ENCODE measurements at regions not wholly inside any gene's neighbourhood (a gene's known extent, or its start where the extent isn't known, plus 50 kb on each side); places are given as distances from the start of the nearest gene placed in this dataset.

- 93 to 96% methylated on average over 7 of the region's 7 CpGs for WGBS, 2 experiments (ENCODE audit: insufficient coverage in 2 of 2)
- Histone ChIP-seq H3K36me3 (ENCODE audit: control insufficient read depth, insufficient read depth, low read length) (no peaks in the 10 kb centered on the region), H3K4me1 (ENCODE audit: control insufficient read depth, insufficient read depth, low read length, poor library complexity, severe bottlenecking) (peaks cover 9% of the 10 kb centered on the region), H3K27ac (ENCODE audit: low read depth, low read length, severe bottlenecking) (no peak overlapping the region), H3K4me3 (ENCODE audit: extremely low read depth, insufficient read depth, low read length, poor library complexity, severe bottlenecking) (no peak overlapping the region), H3K9me3 (ENCODE audit: control insufficient read depth, low read length) (peaks cover 4% of the 10 kb centered on the region)
Observed at GRCh38 chr17:65431116-65431515, 130.3 kb downstream of the AXIN2 start.

GRCh38 chr17:65430209-65430833 lies 131.1 kb downstream of the AXIN2 start:
- H3K27ac ChIP-seq (ENCODE audit: low read depth, low read length, severe bottlenecking), result no peak overlapping the region
- peaks cover 6% of the 10 kb centered on the region for H3K4me1 ChIP-seq (ENCODE audit: control insufficient read depth, insufficient read depth, low read length, poor library complexity, severe bottlenecking)
- WGBS, 2 experiments (ENCODE audit: insufficient coverage in 2 of 2), result 87 to 96% methylated on average over 7 to 8 of the region's 9 CpGs
- no peak overlapping the region for H3K4me3 ChIP-seq (ENCODE audit: extremely low read depth, insufficient read depth, low read length, poor library complexity, severe bottlenecking)
- H3K36me3 ChIP-seq (ENCODE audit: control insufficient read depth, insufficient read depth, low read length), result no peaks in the 10 kb centered on the region
- peaks cover 4% of the 10 kb centered on the region for H3K9me3 ChIP-seq (ENCODE audit: control insufficient read depth, low read length)

GRCh38 chr17:65423346-65424140 lies 137.9 kb downstream of the AXIN2 start:
- Histone ChIP-seq H3K4me3 (ENCODE audit: extremely low read depth, insufficient read depth, low read length, poor library complexity, severe bottlenecking) (no peak overlapping the region), H3K36me3 (ENCODE audit: control insufficient read depth, insufficient read depth, low read length) (no peaks in the 10 kb centered on the region), H3K4me1 (ENCODE audit: control insufficient read depth, insufficient read depth, low read length, poor library complexity, severe bottlenecking) (no peaks in the 10 kb centered on the region), H3K9me3 (ENCODE audit: control insufficient read depth, low read length) (no peaks in the 10 kb centered on the region), H3K27ac (ENCODE audit: low read depth, low read length, severe bottlenecking) (no peak overlapping the region)
- WGBS, 2 experiments (ENCODE audit: insufficient coverage in 2 of 2), result 68 to 76% methylated on average over 4 to 5 of the region's 9 CpGs

- H3K4me3 ChIP-seq (ENCODE audit: extremely low read depth, insufficient read depth, low read length, poor library complexity, severe bottlenecking), result no peak overlapping the region
- H3K27ac ChIP-seq (ENCODE audit: low read depth, low read length, severe bottlenecking), result no peak overlapping the region
- 65 to 78% methylated on average over 2 of the region's 3 CpGs for WGBS, 2 experiments (ENCODE audit: insufficient coverage in 2 of 2)
- H3K9me3 ChIP-seq (ENCODE audit: control insufficient read depth, low read length), result no peaks in the 10 kb centered on the region
- H3K4me1 ChIP-seq (ENCODE audit: control insufficient read depth, insufficient read depth, low read length, poor library complexity, severe bottlenecking), result peaks cover 4% of the 10 kb centered on the region
- H3K36me3 ChIP-seq (ENCODE audit: control insufficient read depth, insufficient read depth, low read length), result no peaks in the 10 kb centered on the region
Observed at GRCh38 chr17:65418622-65419021, 142.8 kb downstream of the AXIN2 start.

GRCh38 chr17:65417406-65418221 lies 143.8 kb downstream of the AXIN2 start:
- Histone ChIP-seq H3K9me3 (ENCODE audit: control insufficient read depth, low read length) (no peaks in the 10 kb centered on the region), H3K27ac (ENCODE audit: low read depth, low read length, severe bottlenecking) (no peak overlapping the region), H3K4me1 (ENCODE audit: control insufficient read depth, insufficient read depth, low read length, poor library complexity, severe bottlenecking) (peaks cover 4% of the 10 kb centered on the region), H3K4me3 (ENCODE audit: extremely low read depth, insufficient read depth, low read length, poor library complexity, severe bottlenecking) (no peak overlapping the region), H3K36me3 (ENCODE audit: control insufficient read depth, insufficient read depth, low read length) (no peaks in the 10 kb centered on the region)
- WGBS, 2 experiments (ENCODE audit: insufficient coverage in 2 of 2), result 95 to 99% methylated on average over 6 to 7 of the region's 7 CpGs

GRCh38 chr17:65415991-65416390 lies 145.5 kb downstream of the AXIN2 start:
- WGBS, 2 experiments (ENCODE audit: insufficient coverage in 2 of 2), result 100% methylated on average over 1 to 2 of the region's 5 CpGs

GRCh38 chr17:65413390-65413789 lies 148.1 kb downstream of the AXIN2 start:
- Histone ChIP-seq H3K27ac (ENCODE audit: low read depth, low read length, severe bottlenecking) (no peak overlapping the region), H3K9me3 (ENCODE audit: control insufficient read depth, low read length) (peaks cover 21% of the 10 kb centered on the region), H3K36me3 (ENCODE audit: control insufficient read depth, insufficient read depth, low read length) (no peaks in the 10 kb centered on the region), H3K4me3 (ENCODE audit: extremely low read depth, insufficient read depth, low read length, poor library complexity, severe bottlenecking) (no peak overlapping the region), H3K4me1 (ENCODE audit: control insufficient read depth, insufficient read depth, low read length, poor library complexity, severe bottlenecking) (peaks cover 10% of the 10 kb centered on the region)
- 88 to 94% methylated on average over 1 to 2 of the region's 2 CpGs for whole genome bisulfite sequencing, 2 experiments (ENCODE audit: insufficient coverage in 2 of 2)

More at GRCh38 chr17:65415991-65416390, 145.5 kb downstream of the AXIN2 start:
- Histone ChIP-seq H3K36me3 (ENCODE audit: control insufficient read depth, insufficient read depth, low read length) (no peaks in the 10 kb centered on the region), H3K27ac (ENCODE audit: low read depth, low read length, severe bottlenecking) (no peak overlapping the region), H3K4me1 (ENCODE audit: control insufficient read depth, insufficient read depth, low read length, poor library complexity, severe bottlenecking) (peaks cover 4% of the 10 kb centered on the region), H3K9me3 (ENCODE audit: control insufficient read depth, low read length) (peaks cover 14% of the 10 kb centered on the region), H3K4me3 (ENCODE audit: extremely low read depth, insufficient read depth, low read length, poor library complexity, severe bottlenecking) (no peak overlapping the region)

GRCh38 chr17:65409381-65409780 lies 152.1 kb downstream of the AXIN2 start:
- no peaks in the 10 kb centered on the region for H3K36me3 ChIP-seq (ENCODE audit: control insufficient read depth, insufficient read depth, low read length)
- peaks cover 21% of the 10 kb centered on the region for H3K9me3 ChIP-seq (ENCODE audit: control insufficient read depth, low read length)
- no peak overlapping the region for H3K27ac ChIP-seq (ENCODE audit: low read depth, low read length, severe bottlenecking)
- no CpG with 5 or more reads among the region's 1 CpG for WGBS, 2 experiments (ENCODE audit: insufficient coverage in 2 of 2)
- no peak overlapping the region for H3K4me3 ChIP-seq (ENCODE audit: extremely low read depth, insufficient read depth, low read length, poor library complexity, severe bottlenecking)
- peaks cover 6% of the 10 kb centered on the region for H3K4me1 ChIP-seq (ENCODE audit: control insufficient read depth, insufficient read depth, low read length, poor library complexity, severe bottlenecking)

- H3K27ac ChIP-seq (ENCODE audit: low read depth, low read length, severe bottlenecking), result no peak overlapping the region
- H3K4me1 ChIP-seq (ENCODE audit: control insufficient read depth, insufficient read depth, low read length, poor library complexity, severe bottlenecking), result peaks cover 17% of the 10 kb centered on the region
- peaks cover 21% of the 10 kb centered on the region for H3K9me3 ChIP-seq (ENCODE audit: control insufficient read depth, low read length)
- no peak overlapping the region for H3K4me3 ChIP-seq (ENCODE audit: extremely low read depth, insufficient read depth, low read length, poor library complexity, severe bottlenecking)
- no CpG with 5 or more reads among the region's 2 CpGs for WGBS, 2 experiments (ENCODE audit: insufficient coverage in 2 of 2)
- H3K36me3 ChIP-seq (ENCODE audit: control insufficient read depth, insufficient read depth, low read length), result no peaks in the 10 kb centered on the region
Observed at GRCh38 chr17:65408050-65408449, 153.4 kb downstream of the AXIN2 start.

- Histone ChIP-seq H3K36me3 (ENCODE audit: control insufficient read depth, insufficient read depth, low read length) (no peaks in the 10 kb centered on the region), H3K4me1 (ENCODE audit: control insufficient read depth, insufficient read depth, low read length, poor library complexity, severe bottlenecking) (peaks cover 19% of the 10 kb centered on the region), H3K4me3 (ENCODE audit: extremely low read depth, insufficient read depth, low read length, poor library complexity, severe bottlenecking) (no peak overlapping the region), H3K9me3 (ENCODE audit: control insufficient read depth, low read length) (peaks cover 16% of the 10 kb centered on the region), H3K27ac (ENCODE audit: low read depth, low read length, severe bottlenecking) (no peak overlapping the region)
- WGBS, 2 experiments (ENCODE audit: insufficient coverage in 2 of 2), result 94 to 97% methylated on average over 3 of the region's 4 CpGs
Observed at GRCh38 chr17:65407017-65407416, 154.4 kb downstream of the AXIN2 start.

Data from mesodermal cell (in vitro differentiated cells).